ENCODE measurements at regions not wholly inside any gene's neighbourhood (a gene's known extent, or its start where the extent isn't known, plus 50 kb on each side); places are given as distances from the start of the nearest gene placed in this dataset.

- DNase-seq, result no peak
- TF ChIP-seq, protein P1, sequence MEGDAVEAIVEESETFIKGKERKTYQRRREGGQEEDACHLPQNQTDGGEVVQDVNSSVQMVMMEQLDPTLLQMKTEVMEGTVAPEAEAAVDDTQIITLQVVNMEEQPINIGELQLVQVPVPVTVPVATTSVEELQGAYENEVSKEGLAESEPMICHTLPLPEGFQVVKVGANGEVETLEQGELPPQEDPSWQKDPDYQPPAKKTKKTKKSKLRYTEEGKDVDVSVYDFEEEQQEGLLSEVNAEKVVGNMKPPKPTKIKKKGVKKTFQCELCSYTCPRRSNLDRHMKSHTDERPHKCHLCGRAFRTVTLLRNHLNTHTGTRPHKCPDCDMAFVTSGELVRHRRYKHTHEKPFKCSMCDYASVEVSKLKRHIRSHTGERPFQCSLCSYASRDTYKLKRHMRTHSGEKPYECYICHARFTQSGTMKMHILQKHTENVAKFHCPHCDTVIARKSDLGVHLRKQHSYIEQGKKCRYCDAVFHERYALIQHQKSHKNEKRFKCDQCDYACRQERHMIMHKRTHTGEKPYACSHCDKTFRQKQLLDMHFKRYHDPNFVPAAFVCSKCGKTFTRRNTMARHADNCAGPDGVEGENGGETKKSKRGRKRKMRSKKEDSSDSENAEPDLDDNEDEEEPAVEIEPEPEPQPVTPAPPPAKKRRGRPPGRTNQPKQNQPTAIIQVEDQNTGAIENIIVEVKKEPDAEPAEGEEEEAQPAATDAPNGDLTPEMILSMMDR (IDR thresholded peaks at IDR 0.05; ENCODE audit: borderline replicate concordance), result no peak
These were observed 164.4 kb downstream of the ZNF281 start for GRCh38 chr1:200245473-200245872.

DNA sequence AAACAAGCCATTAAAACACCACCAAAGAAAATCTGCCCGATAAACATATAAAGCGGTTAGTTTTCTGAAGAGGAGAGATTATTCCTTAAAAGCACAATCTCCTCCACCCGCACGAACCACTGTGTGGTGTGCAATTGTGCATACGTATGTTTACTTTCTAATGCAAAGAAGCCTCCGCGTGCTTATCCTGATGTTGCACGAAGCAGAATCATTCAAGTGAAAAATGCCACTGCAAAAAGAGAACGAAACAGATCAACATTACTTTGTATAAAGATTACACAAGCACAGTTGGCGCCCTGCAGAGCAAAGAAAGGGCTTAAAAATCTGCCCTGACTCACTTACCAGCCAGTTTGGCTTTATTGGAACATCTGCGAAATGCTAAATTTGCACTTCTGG is 166.8 kb downstream of the ZNF281 start:
- Histone ChIP-seq H3K9me3 (replicated peaks) (no peaks in the 10 kb centered on the region), H3K36me3 (no peaks in the 10 kb centered on the region), H3K27me3 (ENCODE audit: low read depth) (no peaks in the 10 kb centered on the region), H3K4me1 (peaks cover 30% of the 10 kb centered on the region), H3K27ac (replicated peaks) (peak overlapping the region; percentile 74), H3K4me3 (peak overlapping the region; percentile 42)
- TF ChIP-seq, protein P1 (IDR thresholded peaks at IDR 0.05; ENCODE audit: borderline replicate concordance), result no peak
- intact Hi-C loops (cut with micrococcal nuclease), result no loop called here
- no peak for DNase-seq

More at GRCh38 chr1:200245473-200245872, 164.4 kb downstream of the ZNF281 start:
- no peak overlapping the region for H3K4me3 ChIP-seq
- H3K4me1 ChIP-seq, result peaks cover 26% of the 10 kb centered on the region
- no peaks in the 10 kb centered on the region for H3K36me3 ChIP-seq
- no peak overlapping the region for H3K27ac ChIP-seq (replicated peaks)
- no peaks in the 10 kb centered on the region for H3K9me3 ChIP-seq (replicated peaks)
- H3K27me3 ChIP-seq (ENCODE audit: low read depth), result no peaks in the 10 kb centered on the region
- intact Hi-C loops (cut with micrococcal nuclease), result no loop called here

DNA sequence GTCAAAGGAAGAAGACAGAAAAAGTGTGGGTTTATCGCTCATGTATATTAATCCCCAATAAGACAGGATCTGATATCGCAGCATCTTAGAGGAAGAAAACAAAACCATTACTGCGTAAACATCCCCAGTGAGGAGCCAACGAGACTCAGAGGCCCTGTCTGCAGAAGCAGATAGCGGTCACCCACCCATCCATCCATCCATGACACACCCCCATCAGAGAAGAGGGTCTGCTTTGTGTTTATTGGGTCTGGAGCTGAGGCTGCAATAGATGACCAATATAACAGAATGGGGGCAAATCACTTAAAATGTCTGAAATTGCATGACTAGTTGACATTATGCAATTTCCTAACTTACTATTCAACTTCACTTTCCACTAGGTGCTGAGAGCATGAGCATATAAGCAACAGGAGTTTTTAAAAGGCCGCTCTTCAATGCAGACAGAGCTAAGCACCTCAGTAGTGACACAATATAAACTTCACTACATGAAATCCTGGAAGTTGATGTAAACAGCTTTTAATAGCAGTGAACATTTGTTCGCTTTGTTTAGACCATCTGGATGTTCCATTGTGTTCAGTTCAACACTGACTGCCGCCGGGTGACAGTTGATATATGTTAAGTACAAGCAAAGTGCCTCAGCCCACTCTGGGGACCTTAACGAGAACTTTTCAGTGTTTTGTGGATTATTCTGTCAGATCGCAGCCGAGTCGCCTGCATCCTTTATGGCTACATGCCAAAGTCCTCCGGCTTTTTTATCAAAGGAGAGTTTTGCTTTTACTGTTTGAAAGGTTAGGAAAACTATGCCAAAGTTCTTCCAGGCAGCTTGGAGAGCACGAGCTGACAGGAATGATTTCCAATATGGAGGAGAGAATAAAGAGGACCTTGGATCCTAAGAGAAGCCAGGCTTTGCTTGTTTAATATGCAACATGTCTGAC is 167.5 kb downstream of the ZNF281 start:
- TF ChIP-seq, protein P1 (IDR thresholded peaks at IDR 0.05; ENCODE audit: borderline replicate concordance), result no peak
- peak; percentile 19 for DNase-seq
- Histone ChIP-seq H3K27ac (replicated peaks) (peak overlapping the region; percentile 74), H3K9me3 (replicated peaks) (no peaks in the 10 kb centered on the region), H3K36me3 (no peaks in the 10 kb centered on the region), H3K4me3 (peak overlapping the region; percentile 42), H3K27me3 (ENCODE audit: low read depth) (no peaks in the 10 kb centered on the region), H3K4me1 (peaks cover 30% of the 10 kb centered on the region)
- intact Hi-C loops (cut with micrococcal nuclease), result no loop called here

- Histone ChIP-seq H3K4me1 (peaks cover 30% of the 10 kb centered on the region), H3K27me3 (ENCODE audit: low read depth) (no peaks in the 10 kb centered on the region), H3K27ac (replicated peaks) (peak overlapping the region; percentile 74), H3K36me3 (no peaks in the 10 kb centered on the region), H3K9me3 (replicated peaks) (no peaks in the 10 kb centered on the region), H3K4me3 (no peak overlapping the region)
- TF ChIP-seq, protein P1 (IDR thresholded peaks at IDR 0.05; ENCODE audit: borderline replicate concordance), result no peak
- no peak for DNase-seq
- intact Hi-C loops (cut with micrococcal nuclease), result no loop called here
These were observed 169.2 kb downstream of the ZNF281 start for GRCh38 chr1:200240656-200241055.

GRCh38 chr1:200238311-200238710 is 171.5 kb downstream of the ZNF281 start:
- H3K4me1 ChIP-seq, result peaks cover 30% of the 10 kb centered on the region
- H3K4me3 ChIP-seq, result no peak overlapping the region
- no peaks in the 10 kb centered on the region for H3K36me3 ChIP-seq
- no peak for DNase-seq
- H3K27me3 ChIP-seq (ENCODE audit: low read depth), result no peaks in the 10 kb centered on the region
- TF ChIP-seq, protein P1 (IDR thresholded peaks at IDR 0.05; ENCODE audit: borderline replicate concordance), result no peak
- no peak overlapping the region for H3K27ac ChIP-seq (replicated peaks)
- intact Hi-C loops (cut with micrococcal nuclease), result no loop called here
- no peaks in the 10 kb centered on the region for H3K9me3 ChIP-seq (replicated peaks)
